GM21619 (cell line): ENCODE measurements at regions not wholly inside any gene's neighbourhood (a gene's known extent, or its start where the extent isn't known, plus 50 kb on each side); places are given as distances from the start of the nearest gene placed in this dataset.

Experiments used
- ATAC-seq: cut with Tn5 transposase; IDR thresholded peaks from one replicate; pipeline ENCODE4 v1.9.1; 2021; ENCODE audit not compliant: unreplicated experiment

GRCh38 chr3:180529778-180530177 is 72.2 kb upstream of the TTC14 start:
- no peak for ATAC-seq

- ATAC-seq: no peak
Measured at GRCh38 chr3:180530276-180530675, 71.7 kb upstream of the TTC14 start.

GRCh38 chr3:180531303-180532278 is 70.4 kb upstream of the TTC14 start:
- no peak for ATAC-seq

GRCh38 chr3:180534828-180535227 is 67.1 kb upstream of the TTC14 start:
- ATAC-seq: no peak

GRCh38 chr3:180538493-180538892 is 63.5 kb upstream of the TTC14 start:
- no peak for ATAC-seq

GRCh38 chr3:180543877-180544276 is 58.1 kb upstream of the TTC14 start:
- no peak for ATAC-seq

GRCh38 chr3:180546863-180547262 is 55.1 kb upstream of the TTC14 start:
- ATAC-seq: no peak

GRCh38 chr3:180548050-180548449 is 53.9 kb upstream of the TTC14 start:
- no peak for ATAC-seq
